ENCODE measurements at regions not wholly inside any gene's neighbourhood (a gene's known extent, or its start where the extent isn't known, plus 50 kb on each side); places are given as distances from the start of the nearest gene placed in this dataset.
"Not testable (repeated sequence)": the region's sequence is repeated elsewhere in the genome, so short reads cannot be mapped to it uniquely, and the experiment has no call there.

DNA sequence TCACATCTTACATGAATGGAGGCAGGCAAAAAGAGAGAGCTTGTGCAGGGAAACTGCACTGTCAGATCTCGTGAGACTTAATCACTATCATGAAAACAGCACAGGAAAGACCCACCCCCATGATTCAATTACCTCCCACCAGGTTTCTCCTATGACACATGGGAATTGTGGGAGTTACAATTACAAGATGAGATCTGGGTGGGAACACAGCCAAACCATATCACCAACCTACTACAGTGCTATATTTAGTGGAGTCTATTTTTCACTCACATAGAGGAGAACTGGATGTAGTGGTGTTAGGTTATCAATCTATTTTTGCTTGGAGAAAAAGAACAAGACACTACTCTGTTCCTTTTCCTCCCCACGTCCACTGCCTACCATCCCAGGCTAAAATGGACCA is 276.6 kb downstream of the KCTD12 start:
- DNase-seq, result no peak

- no peak for DNase-seq
Observed at GRCh38 chr13:76607866-76608265, 278.3 kb downstream of the KCTD12 start.

DNA sequence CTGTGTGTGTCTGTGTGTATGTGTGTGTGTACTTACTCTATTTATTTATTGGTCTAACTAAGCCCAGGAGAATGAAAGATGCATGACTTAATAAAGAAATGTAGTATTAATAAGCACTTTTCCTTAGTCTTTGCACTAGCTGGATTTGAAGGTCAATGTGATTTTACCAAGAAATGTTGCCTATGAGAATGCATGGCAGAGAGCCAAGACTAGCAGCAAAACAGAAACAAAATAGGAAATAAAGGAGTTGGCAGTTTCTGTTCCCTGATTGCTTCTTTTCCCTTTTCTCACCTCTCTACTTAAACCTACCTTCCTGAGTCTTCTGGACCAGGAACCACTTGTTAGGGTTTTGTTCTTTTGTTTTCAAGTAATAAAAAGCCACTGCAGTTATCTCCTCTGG is 286.1 kb downstream of the KCTD12 start:
- no peak for DNase-seq

DNA sequence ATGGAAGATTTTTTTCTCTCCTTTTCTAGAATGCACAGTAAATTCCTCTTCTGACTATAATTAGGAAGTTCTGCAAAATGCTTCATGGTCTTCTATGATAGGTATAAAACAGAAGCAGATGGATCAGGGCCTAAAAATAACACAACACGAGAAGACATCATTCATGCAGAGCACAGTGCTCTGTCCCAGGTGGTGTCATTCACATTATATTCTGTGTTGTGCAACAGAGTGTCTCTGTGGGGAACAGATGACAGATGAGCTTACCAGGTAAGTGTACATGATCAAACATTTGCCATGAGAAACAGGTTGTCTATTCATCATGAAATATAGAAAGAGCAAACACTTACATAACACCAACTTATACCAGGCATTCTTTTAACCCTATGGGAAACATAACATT is 288.3 kb downstream of the KCTD12 start:
- no peak for DNase-seq

DNA sequence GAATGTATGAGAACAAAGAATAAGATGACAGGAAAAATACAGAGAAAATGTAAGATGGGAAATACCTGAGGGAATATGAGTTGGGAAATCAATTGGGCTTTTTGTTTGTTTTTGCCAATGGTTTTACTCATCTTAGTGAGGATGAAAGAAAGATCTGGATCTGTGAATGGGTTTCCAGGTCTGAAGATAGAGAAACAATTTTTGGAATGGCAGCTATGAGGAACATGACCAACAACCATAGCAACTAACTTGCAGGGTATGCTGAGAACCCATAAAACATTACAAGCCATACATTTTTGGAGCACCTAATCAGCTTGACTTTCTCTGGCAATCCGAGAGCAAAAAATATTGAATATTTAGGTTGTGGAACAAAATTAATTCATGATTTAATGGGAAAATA is 290.0 kb downstream of the KCTD12 start:
- peak; percentile 25 for DNase-seq

DNA sequence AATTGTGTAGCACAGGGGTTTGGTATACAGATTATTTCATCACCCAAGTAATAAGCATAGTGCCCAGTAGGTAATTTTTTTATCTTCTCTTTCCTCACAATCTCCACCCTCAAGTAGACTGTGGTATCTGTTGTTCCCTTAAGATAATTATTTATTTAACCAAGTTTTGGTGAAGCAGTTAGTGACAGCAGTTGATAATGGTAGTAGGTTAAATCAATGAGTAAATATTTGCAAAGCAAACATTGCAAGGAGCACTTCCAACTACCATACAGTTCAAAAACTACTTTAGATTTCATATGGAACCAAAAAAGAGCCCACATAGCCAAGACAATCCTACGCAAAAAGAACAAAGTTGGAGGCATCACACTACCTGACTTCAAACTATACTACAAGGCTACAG is 291.8 kb downstream of the KCTD12 start:
- no peak for DNase-seq

GRCh38 chr13:76586842-76587241 is 299.4 kb downstream of the KCTD12 start:
- DNase-seq, result no peak

- DNase-seq, result no peak
Observed at GRCh38 chr13:76579701-76580100, 306.5 kb downstream of the KCTD12 start.

DNA sequence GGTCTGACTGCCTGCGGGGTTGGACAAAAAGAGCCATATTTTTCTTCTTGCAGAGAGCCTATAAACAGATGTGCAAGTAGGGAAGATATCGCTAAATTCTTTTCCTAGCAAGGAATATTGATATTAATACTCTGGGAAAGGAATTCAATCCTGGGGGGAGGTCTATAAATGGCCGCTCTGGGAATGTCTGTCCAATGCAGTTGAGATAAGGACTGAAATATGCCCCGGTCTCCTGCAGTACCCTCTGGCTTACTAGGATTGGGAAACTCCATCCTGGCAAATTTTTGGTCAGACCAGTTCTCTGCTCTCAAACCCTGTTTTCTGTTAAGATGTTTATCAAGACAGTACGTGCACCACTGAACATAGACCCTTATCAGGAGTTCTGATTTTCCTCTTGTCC is 310.6 kb downstream of the KCTD12 start:
- not testable (repeated sequence) for DNase-seq

DNA sequence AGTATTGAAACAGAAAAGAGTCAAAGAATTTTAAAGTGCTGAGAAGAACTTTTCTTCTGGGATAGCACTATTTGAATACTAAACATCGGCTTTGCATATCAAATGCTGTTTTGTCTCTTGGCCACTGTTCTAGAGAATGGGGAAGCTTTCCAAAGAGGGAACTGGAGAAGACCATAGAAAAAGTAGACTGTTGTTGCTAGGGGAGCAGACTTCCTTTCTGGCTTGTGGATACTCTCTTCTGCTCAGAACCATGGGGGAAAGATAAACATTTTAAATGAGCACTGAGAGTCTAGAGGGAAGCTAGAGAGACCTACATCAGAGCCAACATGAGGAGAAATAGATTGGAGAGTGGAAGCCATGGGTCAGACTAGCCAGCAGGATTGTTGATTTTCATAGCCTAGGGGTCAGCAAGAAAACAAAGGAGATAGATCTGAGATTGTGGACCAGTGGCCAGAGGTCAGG is 315.7 kb downstream of the KCTD12 start:
- no peak for DNase-seq

DNA sequence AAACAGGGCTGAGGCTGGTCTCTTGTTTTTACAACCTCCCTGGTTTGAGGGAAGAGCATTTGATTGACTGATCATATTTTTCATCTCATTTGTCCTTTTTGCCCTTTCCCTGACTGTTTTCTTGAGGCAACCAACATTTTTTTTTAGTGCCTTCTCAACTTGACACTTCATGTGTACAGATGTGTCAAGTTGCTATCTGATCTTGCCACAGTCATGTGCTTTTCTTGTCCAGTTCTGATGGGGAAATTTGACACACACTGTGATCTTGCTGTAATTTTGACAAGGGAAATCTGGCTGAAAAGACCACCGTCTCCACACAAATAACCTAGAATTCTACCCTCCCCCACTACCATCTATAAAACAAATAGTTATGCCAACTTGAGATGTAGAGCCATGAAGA is 329.6 kb downstream of the KCTD12 start:
- no peak for DNase-seq

- no peak for DNase-seq
Observed at GRCh38 chr13:76552807-76553206, 333.4 kb downstream of the KCTD12 start.

- no peak for DNase-seq
Observed at GRCh38 chr13:76552041-76552772, 334.0 kb downstream of the KCTD12 start.

DNA sequence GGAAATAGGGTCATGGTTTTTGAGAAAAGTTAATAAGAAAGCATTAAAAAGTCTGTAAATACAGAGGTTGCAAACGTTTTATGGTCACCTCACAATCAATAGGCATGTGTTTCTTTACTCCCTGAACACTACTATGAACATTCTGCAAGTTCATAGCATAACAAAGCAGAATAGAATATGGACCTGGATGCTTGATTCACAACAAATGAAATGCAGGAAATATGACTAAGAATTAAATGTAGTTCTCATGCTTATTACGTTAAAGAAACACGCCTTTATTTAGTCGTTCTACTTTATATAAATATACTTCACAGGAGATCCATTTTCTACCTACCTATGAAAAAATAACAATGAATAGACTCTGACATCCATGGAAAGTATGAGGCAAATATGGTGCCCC is 344.0 kb downstream of the KCTD12 start:
- DNase-seq, result no peak

DNA sequence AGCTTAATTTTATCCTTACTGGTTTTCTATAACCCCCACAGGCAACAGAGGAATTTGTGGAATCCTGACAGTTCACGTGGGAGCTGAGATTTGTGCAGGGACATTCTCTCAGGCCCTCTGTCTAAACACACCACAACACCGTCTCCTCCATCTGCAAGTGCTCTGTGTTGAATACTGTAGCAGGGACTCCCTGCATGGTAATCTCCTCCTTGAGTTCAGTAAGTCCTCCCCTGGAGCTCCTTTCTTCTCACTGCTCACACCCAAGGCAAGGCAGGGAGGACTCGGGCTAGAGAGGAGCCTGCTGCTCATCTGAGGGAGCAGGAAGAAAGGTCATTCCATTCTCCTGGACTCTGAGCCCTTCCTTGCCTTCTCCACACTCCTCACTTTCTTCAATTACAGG is 348.2 kb downstream of the KCTD12 start:
- no peak for DNase-seq

DNA sequence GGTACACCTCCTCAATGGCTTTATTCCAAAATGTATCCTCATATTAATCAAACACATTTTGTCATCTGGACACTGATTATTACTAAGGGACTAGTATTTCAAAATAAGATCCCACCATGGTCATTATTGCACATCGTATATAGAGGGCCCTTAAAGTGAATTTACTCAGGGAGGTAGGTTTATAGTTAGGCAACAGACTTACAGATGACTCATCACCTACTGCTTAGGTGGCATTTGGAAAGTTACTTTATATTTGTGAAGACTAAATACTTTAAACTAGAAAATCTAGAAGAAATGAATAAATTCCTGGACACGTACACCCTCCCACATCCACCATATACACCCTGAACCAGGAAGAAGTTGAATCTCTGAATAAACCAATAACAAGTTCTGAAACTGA is 353.0 kb downstream of the KCTD12 start:
- DNase-seq, result no peak

GRCh38 chr13:76527041-76527440 is 359.2 kb downstream of the KCTD12 start:
- DNase-seq, result peak; percentile 10

DNA sequence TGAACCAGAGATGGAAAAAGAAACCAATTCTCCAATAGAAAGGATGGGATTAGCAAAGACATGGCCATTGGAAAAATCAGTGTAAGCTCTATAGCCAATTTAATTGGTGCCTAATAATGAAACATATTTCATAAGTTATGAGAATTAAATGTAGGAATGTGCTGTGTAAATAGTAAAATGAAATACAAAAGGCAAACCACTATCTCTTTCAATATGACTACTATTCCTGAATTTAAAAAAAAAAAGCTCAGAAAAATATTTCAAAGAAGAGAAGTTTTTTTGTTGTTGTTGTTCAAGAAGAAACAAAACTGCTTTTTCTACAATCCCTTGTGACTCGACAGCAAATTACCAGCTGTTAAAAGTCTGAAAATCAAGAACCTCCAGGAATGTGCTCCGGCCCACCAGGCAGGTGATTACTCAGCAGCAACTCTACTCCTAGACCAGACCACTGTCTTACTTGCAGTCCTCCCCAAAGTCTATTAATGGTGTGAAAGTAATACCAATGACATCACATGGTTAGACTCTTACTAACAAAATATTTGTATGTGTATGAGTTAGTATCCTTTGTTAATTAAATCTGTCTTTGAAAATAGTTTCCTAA is 362.4 kb downstream of the KCTD12 start:
- DNase-seq, result peak; percentile 9

- DNase-seq, result peak; percentile 15
Observed at GRCh38 chr13:76522083-76522755, 364.0 kb downstream of the KCTD12 start.

DNA sequence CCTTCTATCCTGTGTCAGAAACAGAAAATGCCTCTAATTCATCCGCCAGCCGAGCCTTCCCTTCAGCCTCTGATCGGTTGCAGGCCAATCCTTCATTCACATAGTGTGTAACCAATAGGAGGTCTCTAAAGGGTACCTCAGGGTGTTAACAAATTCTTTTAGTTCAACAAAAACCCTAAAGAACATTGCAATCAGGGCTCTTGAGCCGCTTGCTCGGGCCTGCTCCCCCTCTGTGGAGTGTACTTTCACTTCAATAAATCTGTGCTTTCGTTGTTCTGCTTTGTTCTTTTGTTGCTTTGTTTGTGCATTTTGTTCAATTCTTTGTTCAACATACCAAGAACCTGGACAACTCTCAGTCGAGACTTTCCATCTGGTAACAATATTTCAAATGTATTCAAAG is 366.5 kb downstream of the KCTD12 start:
- no peak for DNase-seq

DNA sequence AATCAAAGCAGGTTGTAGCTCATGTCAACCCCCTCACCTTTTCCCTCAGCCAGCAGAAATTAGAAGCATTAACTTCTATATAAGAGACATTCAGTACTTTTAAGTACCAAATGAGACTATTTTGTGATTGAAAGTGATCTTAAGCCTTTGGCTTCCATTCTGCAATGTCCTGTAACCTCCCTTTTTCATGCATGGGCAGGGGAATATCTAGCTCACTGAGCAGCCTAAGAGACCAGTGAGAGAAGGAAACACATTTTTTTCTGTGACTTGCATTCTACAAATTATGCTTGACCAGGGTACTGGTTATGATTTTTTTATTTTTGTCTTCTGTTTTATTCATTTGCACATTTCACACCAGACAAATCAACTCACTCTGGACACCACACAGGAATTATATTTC is 369.6 kb downstream of the KCTD12 start:
- no peak for DNase-seq

- DNase-seq, result peak; percentile 76
Observed at GRCh38 chr13:76516013-76516412, 370.2 kb downstream of the KCTD12 start.

DNA sequence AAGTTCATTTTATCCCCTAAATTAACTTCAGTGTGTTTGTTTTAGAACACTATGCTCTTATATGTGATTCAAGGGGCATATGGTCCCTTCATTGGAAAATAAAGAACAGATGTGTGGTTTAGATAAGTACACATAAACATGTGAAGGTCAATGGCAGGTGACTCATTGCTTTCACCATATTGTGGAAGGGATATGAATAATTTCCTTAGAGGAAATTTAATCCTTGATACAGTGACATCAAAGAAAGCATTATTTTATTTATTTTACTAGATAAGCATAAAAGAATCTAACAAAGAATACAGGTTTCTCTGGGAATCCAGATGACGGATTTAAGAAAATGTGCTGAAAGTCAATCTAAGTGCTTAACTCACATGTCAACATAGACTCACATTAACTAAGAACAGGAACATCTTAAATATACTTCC is 373.5 kb downstream of the KCTD12 start:
- DNase-seq, result peak; percentile 83

- DNase-seq, result no peak
Observed at GRCh38 chr13:76505437-76505836, 380.8 kb downstream of the KCTD12 start.

All from fibroblast of skin of right biceps (primary cell).